HG03432 (cell line): ENCODE measurements at regions not wholly inside any gene's neighbourhood (a gene's known extent, or its start where the extent isn't known, plus 50 kb on each side); places are given as distances from the start of the nearest gene placed in this dataset.
A peak's percentile ranks its signal among the peaks of the same experiment; 100 is the strongest.

Experiments
- ATAC-seq: cut with Tn5 transposase; IDR thresholded peaks from one replicate; pipeline ENCODE4 v1.9.1; 2021; ENCODE audit warnings: mild to moderate bottlenecking, moderate library complexity; ENCODE audit not compliant: unreplicated experiment

GRCh38 chr14:100463937-100464336, 123.3 kb downstream of the BEGAIN start:
- no peak for ATAC-seq

DNA sequence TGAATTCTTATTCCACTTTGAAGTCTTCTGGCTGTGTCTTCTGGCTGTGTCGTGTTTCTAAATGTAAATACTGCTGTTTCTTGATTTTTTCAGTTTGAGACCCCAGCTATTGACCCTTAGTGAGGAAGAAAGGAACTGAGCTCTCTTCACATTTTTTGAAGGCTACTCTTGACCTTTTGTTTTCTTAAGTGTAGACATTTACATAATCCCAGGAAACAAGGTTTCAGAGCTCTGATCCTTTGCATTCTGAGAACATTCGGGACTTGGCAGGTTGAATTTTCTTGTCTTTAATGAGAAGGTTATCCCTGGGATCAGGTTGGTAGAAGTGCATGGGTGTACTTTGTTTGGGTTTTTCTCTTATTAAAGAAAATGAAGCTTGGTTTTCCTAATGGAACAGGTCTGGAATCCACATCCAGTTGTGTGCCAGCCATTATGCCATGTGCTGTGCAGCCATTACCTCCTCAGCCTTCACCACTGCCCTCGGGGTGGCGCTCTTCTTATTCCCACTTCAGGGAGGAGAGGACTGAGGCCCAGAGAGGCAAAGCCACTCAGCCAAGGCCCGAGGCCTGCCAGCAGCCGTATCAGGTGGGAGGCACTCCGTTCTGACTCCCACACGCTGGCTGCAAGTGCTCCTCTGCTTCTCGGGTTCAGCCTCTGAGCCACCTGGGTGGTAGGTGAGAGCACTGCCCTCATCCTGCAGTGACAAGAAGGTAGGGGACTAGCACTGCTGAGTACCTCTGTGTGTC, 120.9 kb downstream of the BEGAIN start:
- no peak for ATAC-seq

DNA sequence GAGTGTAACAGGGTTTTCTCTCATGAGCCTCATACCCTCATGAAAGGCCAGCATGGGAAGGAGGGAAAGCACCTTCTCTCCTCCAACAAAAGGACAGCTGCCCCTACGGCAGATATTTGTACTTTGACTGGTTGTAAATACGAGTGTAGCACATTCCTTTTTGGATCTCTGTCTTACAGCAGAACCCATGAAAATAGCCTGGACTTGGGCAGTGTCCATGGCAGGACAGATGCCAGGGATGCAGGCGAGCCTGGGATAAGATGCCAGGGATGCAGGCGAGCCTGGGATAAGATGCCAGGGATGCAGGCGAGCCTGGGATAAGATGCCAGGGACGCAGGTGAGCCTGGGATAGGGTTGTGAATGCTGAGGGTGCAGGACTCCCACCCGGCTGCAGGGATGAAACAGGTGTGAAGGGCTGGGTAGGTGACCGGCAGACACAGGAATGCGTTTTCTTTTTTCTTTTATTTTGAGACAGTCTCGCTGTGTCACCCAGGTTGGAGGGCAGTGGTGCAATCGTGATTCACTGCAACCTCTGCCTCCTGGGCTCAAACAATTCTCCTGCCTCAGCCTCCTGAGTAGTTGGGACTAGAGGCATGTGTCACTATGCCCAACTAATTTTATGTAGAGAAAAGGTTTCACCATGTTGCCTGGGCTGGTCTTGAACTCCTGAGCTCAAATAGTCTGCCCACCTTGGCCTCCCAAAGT, 120.0 kb downstream of the BEGAIN start:
- ATAC-seq = no peak

DNA sequence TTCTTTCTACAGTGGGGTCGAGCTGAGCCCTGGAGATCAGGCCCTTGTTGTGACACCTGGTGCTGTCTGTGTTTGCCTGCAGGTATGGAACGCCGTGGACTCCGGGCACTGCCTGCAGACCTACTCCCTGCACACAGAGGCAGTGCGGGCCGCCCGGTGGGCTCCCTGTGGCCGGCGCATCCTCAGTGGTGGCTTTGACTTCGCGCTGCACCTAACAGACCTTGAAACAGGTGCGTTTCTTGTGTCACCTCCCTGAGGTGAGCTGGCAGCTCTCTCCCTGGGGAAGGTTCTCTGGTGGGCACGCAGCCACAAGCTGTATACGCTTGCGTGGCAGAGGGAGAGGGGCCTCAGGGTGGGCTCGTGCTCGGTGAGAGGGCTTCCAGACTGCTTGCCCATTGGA, 119.3 kb downstream of the BEGAIN start:
- no peak for ATAC-seq

GRCh38 chr14:100468557-100468956, 118.7 kb downstream of the BEGAIN start:
- ATAC-seq = no peak

GRCh38 chr14:100469632-100470522, 117.3 kb downstream of the BEGAIN start:
- no peak for ATAC-seq

GRCh38 chr14:100470523-100470897, 116.7 kb downstream of the BEGAIN start:
- ATAC-seq = no peak

- no peak for ATAC-seq
These were observed 115.7 kb downstream of the BEGAIN start for GRCh38 chr14:100471441-100472093.

DNA sequence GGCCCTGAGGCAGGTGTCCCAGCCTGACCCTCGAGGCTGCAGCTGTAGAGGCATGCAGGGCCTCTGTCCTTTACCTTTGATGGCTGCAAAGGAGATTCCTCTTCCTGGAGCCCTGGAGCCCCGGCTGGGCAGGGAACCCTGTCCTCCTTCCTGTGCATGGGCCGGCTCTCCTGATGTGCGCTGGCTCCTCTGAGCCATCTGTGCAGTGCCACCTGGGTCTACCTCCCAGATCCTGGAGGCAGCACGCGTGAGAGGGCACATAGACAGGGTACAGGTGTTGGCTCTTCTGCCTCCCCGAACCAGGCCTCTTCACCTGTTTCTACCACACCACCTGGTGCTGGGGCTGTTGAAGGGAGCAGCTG, 115.1 kb downstream of the BEGAIN start:
- ATAC-seq = no peak

- ATAC-seq = no peak
These were observed 114.7 kb downstream of the BEGAIN start for GRCh38 chr14:100472491-100472890.

DNA sequence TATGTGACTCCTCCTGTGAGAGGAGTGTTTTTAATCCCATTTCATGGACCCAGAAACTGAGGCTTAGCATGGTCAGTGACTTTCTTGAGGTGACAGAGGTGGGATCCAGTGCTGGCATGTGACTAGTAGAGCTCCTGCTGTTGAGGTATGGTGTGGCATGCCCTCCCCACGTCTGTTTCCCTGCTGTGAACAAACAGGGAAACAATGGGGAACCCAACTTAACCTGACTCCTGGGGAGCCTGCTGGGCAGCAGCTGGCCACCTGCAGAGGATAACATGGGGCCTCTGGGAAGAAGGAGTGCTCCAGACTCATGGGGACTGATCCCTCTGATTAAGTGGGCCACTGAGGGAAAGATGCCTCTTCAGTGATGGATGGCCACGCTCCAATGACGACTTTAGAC, 114.0 kb downstream of the BEGAIN start:
- no peak for ATAC-seq

- no peak for ATAC-seq
These were observed 113.0 kb downstream of the BEGAIN start for GRCh38 chr14:100474196-100474595.

DNA sequence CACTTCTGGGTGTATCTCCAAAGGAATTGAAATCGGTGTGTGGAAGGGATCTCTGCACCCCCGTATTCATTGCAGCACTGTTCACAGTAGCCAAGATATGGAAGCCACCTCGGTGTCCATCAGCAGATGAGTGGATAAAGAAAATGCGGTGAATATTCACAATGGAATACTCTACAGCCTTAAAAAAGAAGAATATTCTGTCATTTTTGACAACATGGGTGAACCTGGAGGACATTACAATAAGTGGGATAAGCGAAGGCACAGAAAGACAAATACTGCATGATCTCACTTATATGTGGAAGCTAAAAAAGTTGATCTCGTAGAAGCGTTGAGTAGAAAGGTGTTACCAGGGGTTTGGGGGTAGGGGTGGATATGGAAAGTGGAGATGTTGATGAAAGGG, 111.9 kb downstream of the BEGAIN start:
- ATAC-seq = no peak

DNA sequence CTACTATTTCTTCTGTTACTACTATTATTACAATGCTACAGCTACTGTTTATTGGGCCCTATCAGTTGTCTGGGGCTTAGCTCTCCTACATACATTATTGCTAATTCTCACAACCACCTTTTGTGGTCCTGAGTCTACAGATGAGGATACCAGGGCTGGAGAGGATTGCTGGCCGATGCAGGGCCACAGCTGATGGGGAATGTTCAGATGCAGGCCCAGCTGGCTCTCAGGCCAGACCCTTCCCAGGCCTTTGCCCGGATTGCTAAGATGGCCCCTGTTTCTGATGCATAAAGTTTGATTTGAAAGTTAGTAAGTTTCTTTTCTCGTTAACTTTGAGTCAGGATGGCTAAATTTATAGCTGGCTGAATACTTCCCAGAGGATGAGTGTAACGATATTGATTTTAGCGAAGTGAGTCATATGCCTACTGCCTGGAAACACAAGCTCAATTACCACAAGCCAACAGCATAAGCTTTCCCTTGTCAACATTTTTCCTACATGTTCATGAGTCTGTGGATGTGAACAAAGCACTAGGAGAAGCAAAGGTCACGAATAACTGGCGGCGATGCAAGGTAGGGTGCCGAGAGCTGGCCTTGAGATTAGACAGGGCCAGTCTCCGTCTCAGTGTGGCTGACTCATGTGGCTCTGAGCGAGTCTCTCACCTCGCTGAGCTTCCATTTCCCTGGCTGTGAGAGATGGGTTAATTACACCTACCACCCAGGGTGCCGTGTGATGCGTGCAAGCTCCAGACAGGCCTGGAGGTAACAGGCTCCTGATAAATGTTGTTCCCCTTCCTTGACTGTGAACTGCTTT, 111.0 kb downstream of the BEGAIN start:
- ATAC-seq = no peak

GRCh38 chr14:100484531-100485267, 102.5 kb downstream of the BEGAIN start:
- ATAC-seq = no peak

DNA sequence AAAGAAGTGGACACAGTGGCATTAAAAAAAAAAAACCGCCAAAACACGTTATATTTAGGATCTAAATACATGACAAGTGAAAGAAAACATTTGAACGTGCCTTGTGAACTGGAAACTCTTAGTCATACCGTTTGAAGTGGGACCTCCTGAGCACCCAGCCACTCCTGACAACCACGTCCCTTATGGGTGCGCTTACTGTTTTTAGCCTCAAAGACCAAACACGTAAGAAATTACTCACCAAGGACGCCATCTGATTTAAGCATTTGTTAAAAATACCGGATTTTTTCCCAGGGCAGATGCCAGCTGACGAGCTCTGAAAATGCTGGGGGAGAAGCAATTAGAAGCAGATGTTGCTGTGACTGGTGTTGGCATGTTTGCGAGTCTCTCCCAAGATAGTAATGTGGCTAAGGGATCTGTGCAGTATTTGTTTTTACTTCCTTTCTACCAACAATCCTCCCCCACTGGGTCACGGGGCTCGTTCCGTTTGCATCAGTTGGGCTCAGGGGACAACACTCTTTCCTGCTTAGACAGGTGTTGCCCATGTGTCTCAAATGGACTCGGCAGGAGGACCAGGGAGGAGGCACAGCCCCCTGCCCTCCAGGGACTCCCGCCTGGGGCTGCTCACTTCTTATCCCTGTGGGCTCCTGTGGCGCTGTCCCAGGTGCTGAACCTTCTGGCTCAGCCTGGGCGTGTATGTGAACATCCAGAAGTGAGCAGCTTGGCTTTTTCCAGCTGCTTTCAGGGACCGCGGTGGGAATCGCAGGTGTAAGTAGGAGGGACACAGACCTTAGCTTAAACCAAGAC, 101.0 kb downstream of the BEGAIN start:
- ATAC-seq = peak; percentile 76
